Stimulated activated CD8-positive, alpha-beta memory T cell treated with anti-CD3 and anti-CD28 coated beads, Interleukin-7, amount 100 ng/mL, for 4 hours (primary cell): ENCODE measurements at regions not wholly inside any gene's neighbourhood (a gene's known extent, or its start where the extent isn't known, plus 50 kb on each side); places are given as distances from the start of the nearest gene placed in this dataset.

Source experiments
- DNase-seq, 2 donors: peaks; one replicate each; pipeline ENCODE4 v3.0.0-alpha.2; 2020; ENCODE audit warnings: low read depth in 2 of 2

- no peak for DNase-seq
Observed at GRCh38 chr5:167460449-167461020, 830.9 kb upstream of the WWC1 start.

- no peak for DNase-seq
Observed at GRCh38 chr5:167463939-167464338, 827.5 kb upstream of the WWC1 start.

- DNase-seq = no peak
Observed at GRCh38 chr5:167466992-167467391, 824.5 kb upstream of the WWC1 start.

- no peak for DNase-seq
Observed at GRCh38 chr5:167472566-167473108, 818.8 kb upstream of the WWC1 start.

- no peak for DNase-seq
Observed at GRCh38 chr5:167478188-167478587, 813.3 kb upstream of the WWC1 start.

GRCh38 chr5:167479779-167480178 lies 811.7 kb upstream of the WWC1 start:
- no peak for DNase-seq

GRCh38 chr5:167481345-167481744 lies 810.1 kb upstream of the WWC1 start:
- no peak for DNase-seq

- no peak for DNase-seq
Observed at GRCh38 chr5:167482555-167482954, 808.9 kb upstream of the WWC1 start.

- DNase-seq = no peak
Observed at GRCh38 chr5:167485061-167485774, 806.2 kb upstream of the WWC1 start.

GRCh38 chr5:167488371-167488770 lies 803.1 kb upstream of the WWC1 start:
- DNase-seq = no peak

- DNase-seq = no peak
Observed at GRCh38 chr5:167489202-167489601, 802.2 kb upstream of the WWC1 start.

GRCh38 chr5:167503926-167504720 lies 787.3 kb upstream of the WWC1 start:
- no peak for DNase-seq

GRCh38 chr5:167507463-167508233 lies 783.8 kb upstream of the WWC1 start:
- no peak for DNase-seq

- DNase-seq = no peak
Observed at GRCh38 chr5:167509076-167509475, 782.4 kb upstream of the WWC1 start.

- DNase-seq = no peak
Observed at GRCh38 chr5:167511276-167511675, 780.2 kb upstream of the WWC1 start.

GRCh38 chr5:167512111-167512510 lies 779.3 kb upstream of the WWC1 start:
- no peak for DNase-seq

GRCh38 chr5:167513381-167513780 lies 778.1 kb upstream of the WWC1 start:
- DNase-seq = no peak

- no peak for DNase-seq
Observed at GRCh38 chr5:167514461-167514860, 777.0 kb upstream of the WWC1 start.

- no peak for DNase-seq
Observed at GRCh38 chr5:167525004-167525403, 766.4 kb upstream of the WWC1 start.

- no peak for DNase-seq
Observed at GRCh38 chr5:167528651-167529050, 762.8 kb upstream of the WWC1 start.

- DNase-seq = no peak
Observed at GRCh38 chr5:167530548-167530947, 760.9 kb upstream of the WWC1 start.
